Testis (tissue), 2 donors: ENCODE measurements at regions not wholly inside any gene's neighbourhood (a gene's known extent, or its start where the extent isn't known, plus 50 kb on each side); places are given as distances from the start of the nearest gene placed in this dataset.

Experiments used
- POLR2A ChIP-seq: fragments of 450-650 bp; IDR thresholded peaks from one replicate; pipeline ENCODE4 v1.6.1; 2017; ENCODE audit warnings: antibody characterized with exemption, mild to moderate bottlenecking, moderate library complexity
- TF ChIP-seq, protein P1 (sequence below), 3 experiments: fragments of 450-650 bp in 2 of 3; fragments of 200-600 bp in 1 of 3; sonication (generic) in 1 of 3; IDR thresholded peaks; one replicate each; pipeline ENCODE4 v1.5.1; 2016 to 2019; ENCODE audit warnings: antibody characterized with exemption in 3 of 3, mild to moderate bottlenecking in 2 of 3, moderate library complexity in 1 of 3

DNA sequence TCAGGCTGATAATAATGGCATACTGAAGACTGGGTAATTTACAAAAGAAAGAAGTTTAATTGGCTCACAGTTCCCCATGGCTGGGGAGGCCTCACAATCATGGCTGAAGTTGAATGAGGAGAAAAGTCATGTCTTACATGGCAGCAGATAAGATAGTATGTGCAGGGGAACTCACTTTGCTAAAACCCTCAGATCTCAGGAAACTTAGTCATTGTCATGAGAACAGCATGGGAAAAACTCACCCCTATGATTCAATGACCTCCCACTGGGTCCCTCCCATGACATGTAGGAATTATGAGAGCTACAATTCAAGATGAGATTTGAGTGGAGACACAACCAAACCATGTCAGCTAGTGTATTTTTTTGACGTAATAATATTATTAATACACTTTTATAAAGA, 149.8 kb upstream of the BOD1L1 start:
- TF ChIP-seq POLR2A: no peak
- TF ChIP-seq, protein P1, sequence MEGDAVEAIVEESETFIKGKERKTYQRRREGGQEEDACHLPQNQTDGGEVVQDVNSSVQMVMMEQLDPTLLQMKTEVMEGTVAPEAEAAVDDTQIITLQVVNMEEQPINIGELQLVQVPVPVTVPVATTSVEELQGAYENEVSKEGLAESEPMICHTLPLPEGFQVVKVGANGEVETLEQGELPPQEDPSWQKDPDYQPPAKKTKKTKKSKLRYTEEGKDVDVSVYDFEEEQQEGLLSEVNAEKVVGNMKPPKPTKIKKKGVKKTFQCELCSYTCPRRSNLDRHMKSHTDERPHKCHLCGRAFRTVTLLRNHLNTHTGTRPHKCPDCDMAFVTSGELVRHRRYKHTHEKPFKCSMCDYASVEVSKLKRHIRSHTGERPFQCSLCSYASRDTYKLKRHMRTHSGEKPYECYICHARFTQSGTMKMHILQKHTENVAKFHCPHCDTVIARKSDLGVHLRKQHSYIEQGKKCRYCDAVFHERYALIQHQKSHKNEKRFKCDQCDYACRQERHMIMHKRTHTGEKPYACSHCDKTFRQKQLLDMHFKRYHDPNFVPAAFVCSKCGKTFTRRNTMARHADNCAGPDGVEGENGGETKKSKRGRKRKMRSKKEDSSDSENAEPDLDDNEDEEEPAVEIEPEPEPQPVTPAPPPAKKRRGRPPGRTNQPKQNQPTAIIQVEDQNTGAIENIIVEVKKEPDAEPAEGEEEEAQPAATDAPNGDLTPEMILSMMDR (IDR thresholded peaks at IDR 0.05): no peak
